ENCODE measurements at regions not wholly inside any gene's neighbourhood (a gene's known extent, or its start where the extent isn't known, plus 50 kb on each side); places are given as distances from the start of the nearest gene placed in this dataset.

GRCh38 chr5:10854506-10855277 lies 93.7 kb upstream of the DAP start:
- Histone ChIP-seq H3K27me3 (no peaks in the 10 kb centered on the region), H3K4me3 (no peak overlapping the region), H3K36me3 (no peaks in the 10 kb centered on the region), H3K9me3 (no peaks in the 10 kb centered on the region), H3K4me1 (peaks cover 0 to 10% (median 8%) of the 10 kb centered on the region in 4 donors), H3K27ac (no peak overlapping the region)
- 65 to 72% methylated on average over 3 to 4 of the region's 4 CpGs for WGBS, 2 donors
- ATAC-seq (ENCODE audit: low FRiP score in 2 of 2) = peak in 1 of 2 donors; percentile 67
- TF ChIP-seq, protein P1, sequence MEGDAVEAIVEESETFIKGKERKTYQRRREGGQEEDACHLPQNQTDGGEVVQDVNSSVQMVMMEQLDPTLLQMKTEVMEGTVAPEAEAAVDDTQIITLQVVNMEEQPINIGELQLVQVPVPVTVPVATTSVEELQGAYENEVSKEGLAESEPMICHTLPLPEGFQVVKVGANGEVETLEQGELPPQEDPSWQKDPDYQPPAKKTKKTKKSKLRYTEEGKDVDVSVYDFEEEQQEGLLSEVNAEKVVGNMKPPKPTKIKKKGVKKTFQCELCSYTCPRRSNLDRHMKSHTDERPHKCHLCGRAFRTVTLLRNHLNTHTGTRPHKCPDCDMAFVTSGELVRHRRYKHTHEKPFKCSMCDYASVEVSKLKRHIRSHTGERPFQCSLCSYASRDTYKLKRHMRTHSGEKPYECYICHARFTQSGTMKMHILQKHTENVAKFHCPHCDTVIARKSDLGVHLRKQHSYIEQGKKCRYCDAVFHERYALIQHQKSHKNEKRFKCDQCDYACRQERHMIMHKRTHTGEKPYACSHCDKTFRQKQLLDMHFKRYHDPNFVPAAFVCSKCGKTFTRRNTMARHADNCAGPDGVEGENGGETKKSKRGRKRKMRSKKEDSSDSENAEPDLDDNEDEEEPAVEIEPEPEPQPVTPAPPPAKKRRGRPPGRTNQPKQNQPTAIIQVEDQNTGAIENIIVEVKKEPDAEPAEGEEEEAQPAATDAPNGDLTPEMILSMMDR (IDR thresholded peaks at IDR 0.05) = no peak
- TF ChIP-seq POLR2A (IDR thresholded peaks at IDR 0.05) (no peak), POLR2AphosphoS5 (IDR thresholded peaks at IDR 0.05) (no peak), EP300 (IDR thresholded peaks at IDR 0.05) (no peak)
- DNase-seq = peak in 1 of 2 donors; percentile 55

DNA sequence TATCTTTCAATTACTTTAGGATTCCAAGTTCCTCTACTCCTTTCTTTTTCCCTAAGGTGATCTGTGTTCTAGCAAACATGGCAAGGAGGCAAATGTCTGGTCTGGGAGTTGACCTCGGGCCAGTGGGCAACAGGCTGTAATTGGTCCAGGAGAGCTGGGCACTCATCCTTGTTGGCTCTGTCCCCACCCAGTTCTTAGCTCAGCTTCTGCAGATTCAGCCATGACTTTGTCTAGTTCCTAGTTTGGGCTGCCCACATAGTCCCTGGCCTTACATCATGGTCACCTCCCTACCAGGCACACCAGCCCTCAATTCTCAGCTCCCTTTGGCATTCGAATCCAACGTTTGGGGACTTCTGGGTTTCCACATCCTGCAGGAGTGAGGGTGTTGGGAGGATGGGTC lies 92.1 kb upstream of the DAP start:
- Histone ChIP-seq H3K4me1 (peaks cover 0 to 10% (median 8%) of the 10 kb centered on the region in 4 donors), H3K4me3 (no peak overlapping the region), H3K36me3 (no peaks in the 10 kb centered on the region), H3K27ac (no peak overlapping the region), H3K27me3 (no peaks in the 10 kb centered on the region), H3K9me3 (no peaks in the 10 kb centered on the region)
- 73 to 76% methylated on average over 3 of the region's 3 CpGs for WGBS, 2 donors
- no peak for DNase-seq
- ATAC-seq (ENCODE audit: low FRiP score in 2 of 2) = no peak
- TF ChIP-seq, protein P1 (IDR thresholded peaks at IDR 0.05) = no peak
- TF ChIP-seq POLR2A (IDR thresholded peaks at IDR 0.05) (no peak), POLR2AphosphoS5 (IDR thresholded peaks at IDR 0.05) (no peak), EP300 (IDR thresholded peaks at IDR 0.05) (no peak)

DNA sequence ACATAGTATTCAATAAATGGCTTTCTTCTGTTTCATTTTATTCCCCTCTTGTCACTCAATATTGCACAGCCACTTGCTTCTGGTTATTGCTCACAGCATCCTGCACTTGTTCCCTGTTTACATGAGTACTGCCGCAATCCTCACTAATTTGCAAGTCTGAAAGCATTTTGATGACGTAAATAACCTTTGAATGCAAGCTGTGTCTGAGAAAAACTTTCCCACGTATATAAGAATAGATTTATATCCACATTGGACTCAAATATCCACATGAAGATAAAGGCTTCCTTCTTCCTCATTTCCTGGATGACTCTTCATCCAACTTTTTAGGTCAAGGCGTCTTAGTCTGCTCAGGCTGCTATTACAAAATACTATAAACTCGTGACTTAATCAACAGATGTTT lies 88.2 kb upstream of the DAP start:
- H3K4me3 ChIP-seq = no peak overlapping the region
- WGBS, 2 donors = 66 to 70% methylated on average over 5 of the region's 5 CpGs

DNA sequence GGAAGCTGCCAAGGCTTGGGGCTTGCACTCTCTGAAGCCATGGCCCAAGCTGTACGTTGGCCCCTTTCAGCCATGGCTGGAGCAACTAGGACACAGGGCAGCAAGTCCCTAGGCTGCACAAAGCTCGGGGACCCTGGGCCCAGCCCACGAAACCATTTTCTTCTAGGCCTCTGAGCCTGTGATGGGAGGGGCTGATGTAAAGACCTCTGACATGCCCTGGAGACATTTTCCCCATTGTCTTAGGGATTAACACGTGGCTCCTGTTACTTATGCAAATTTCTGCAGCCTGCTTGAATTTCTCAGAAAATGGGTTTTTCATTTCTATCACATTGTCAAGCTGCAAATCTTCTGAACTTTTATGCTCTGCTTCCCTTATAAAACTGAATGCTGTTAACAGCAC lies 83.0 kb upstream of the DAP start:
- no peak for ATAC-seq (ENCODE audit: low FRiP score in 2 of 2)
- DNase-seq = no peak
- WGBS, 2 donors = 65 to 81% methylated on average over 2 to 4 of the region's 4 CpGs
- no peaks in the 10 kb centered on the region for H3K9me3 ChIP-seq
- H3K4me1 ChIP-seq = no peaks in the 10 kb centered on the region
- H3K36me3 ChIP-seq = no peaks in the 10 kb centered on the region
- H3K4me3 ChIP-seq = no peak overlapping the region
- no peaks in the 10 kb centered on the region for H3K27me3 ChIP-seq
- H3K27ac ChIP-seq = no peak overlapping the region
- TF ChIP-seq POLR2A (IDR thresholded peaks at IDR 0.05) = no peak
- TF ChIP-seq EP300 (IDR thresholded peaks at IDR 0.05) = no peak
- no peak for TF ChIP-seq POLR2AphosphoS5 (IDR thresholded peaks at IDR 0.05)
- TF ChIP-seq, protein P1 (IDR thresholded peaks at IDR 0.05) = no peak

More for the DNA sequence above, 88.2 kb upstream of the DAP start:
- Histone ChIP-seq H3K27me3 (no peaks in the 10 kb centered on the region), H3K36me3 (no peaks in the 10 kb centered on the region), H3K9me3 (no peaks in the 10 kb centered on the region), H3K4me1 (peaks cover 0 to 3% (median 0%) of the 10 kb centered on the region in 4 donors), H3K27ac (no peak overlapping the region)
- no peak for DNase-seq
- TF ChIP-seq POLR2AphosphoS5 (IDR thresholded peaks at IDR 0.05) (no peak), EP300 (IDR thresholded peaks at IDR 0.05) (no peak), POLR2A (IDR thresholded peaks at IDR 0.05) (no peak)
- TF ChIP-seq, protein P1 (IDR thresholded peaks at IDR 0.05) = no peak
- no peak for ATAC-seq (ENCODE audit: low FRiP score in 2 of 2)

- DNase-seq = no peak
- no peaks in the 10 kb centered on the region for H3K9me3 ChIP-seq
- no peaks in the 10 kb centered on the region for H3K4me1 ChIP-seq
- no peak overlapping the region for H3K27ac ChIP-seq
- H3K36me3 ChIP-seq = no peaks in the 10 kb centered on the region
- TF ChIP-seq POLR2AphosphoS5 (IDR thresholded peaks at IDR 0.05) = no peak
- TF ChIP-seq, protein P1 (IDR thresholded peaks at IDR 0.05) = no peak
- TF ChIP-seq EP300 (IDR thresholded peaks at IDR 0.05) = no peak
- no peak for TF ChIP-seq POLR2A (IDR thresholded peaks at IDR 0.05)
- no peak for ATAC-seq (ENCODE audit: low FRiP score in 2 of 2)
- WGBS, 2 donors = 84 to 89% methylated on average over 3 of the region's 3 CpGs
- no peaks in the 10 kb centered on the region for H3K27me3 ChIP-seq
- no peak overlapping the region for H3K4me3 ChIP-seq
Observed at GRCh38 chr5:10842823-10843222, 81.8 kb upstream of the DAP start.
